ENCODE measurements at regions not wholly inside any gene's neighbourhood (a gene's known extent, or its start where the extent isn't known, plus 50 kb on each side); places are given as distances from the start of the nearest gene placed in this dataset.

DNA sequence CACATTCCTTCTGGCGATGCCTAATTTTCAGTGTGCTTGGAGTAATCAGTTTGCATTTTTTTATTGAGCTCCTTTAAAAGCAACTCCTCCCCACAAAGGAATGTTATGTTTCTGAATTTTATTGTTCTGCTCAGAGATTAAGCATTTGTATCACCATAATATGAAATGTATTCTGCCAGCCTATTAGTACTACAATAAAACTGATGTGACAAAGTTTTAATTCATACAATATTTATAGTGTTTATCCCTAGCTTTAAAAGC, 236.9 kb upstream of the ASCC3 start:
- Histone ChIP-seq H3K4me2 (ENCODE audit: low read depth, low read length) (no peak overlapping the region), H4K20me1 (ENCODE audit: insufficient read depth, low read length) (no peaks in the 10 kb centered on the region), H3K27ac (ENCODE audit: extremely low read length, insufficient read depth, low read length) (no peak overlapping the region), H3K4me1 (ENCODE audit: insufficient read depth, low read length) (no peaks in the 10 kb centered on the region), H3K79me2 (ENCODE audit: insufficient read depth, low read length) (no peaks in the 10 kb centered on the region), H3K9me3 (ENCODE audit: low read length) (no peaks in the 10 kb centered on the region), H3K4me3 (replicated peaks in 1 of 3; ENCODE audit: insufficient read depth in 1 of 3, low read depth in 2 of 3, low read length in 3 of 3) (no peak overlapping the region), H3K27me3 (ENCODE audit: control insufficient read depth in 1 of 2, insufficient read depth in 2 of 2, low read length in 2 of 2) (no peaks in the 10 kb centered on the region; a peak in 1 of 5 replicates), H3K9ac (ENCODE audit: insufficient read depth, low read depth, low read length) (no peak overlapping the region), H3K36me3 (replicated peaks in 1 of 2; ENCODE audit: control insufficient read depth in 1 of 2, insufficient read depth in 2 of 2, low read length in 2 of 2) (no peaks in the 10 kb centered on the region), H2AFZ (ENCODE audit: low read length) (no peak overlapping the region)
- DNase-seq (ENCODE audit: low spot score) (no peak), FAIRE-seq (no peak), ATAC-seq (no peak)
- intact Hi-C loops (cut with micrococcal nuclease; ENCODE audit: unreplicated experiment) = no loop called here
- in situ Hi-C loops (cut with HindIII; ENCODE audit: extremely low pct_ligation_motif_present, low pct_unique_long_range_greater_than_20kb) = no loop called here
- WGBS (ENCODE audit: low lambda C conversion rate) = 0% methylated on average over 1 of the region's 1 CpG
- ChIA-PET POLR2A (no interaction called here), CTCF (ENCODE audit: low intra/inter-chr PET ratio, low total read pairs) (no interaction called here)
- TF ChIP-seq ZNF274 (CRISPR knock-in tag; IDR thresholded peaks at IDR 0.05) (no peak), ARNT (IDR thresholded peaks at IDR 0.05) (no peak), YEATS2 (CRISPR knock-in tag; IDR thresholded peaks at IDR 0.05; ENCODE audit: borderline replicate concordance) (no peak), ZNF556 (CRISPR knock-in tag; IDR thresholded peaks at IDR 0.05; ENCODE audit: borderline replicate concordance) (no peak), SPEN (CRISPR knock-in tag; IDR thresholded peaks at IDR 0.05; ENCODE audit: low read depth) (no peak), MATR3 (CRISPR knock-in tag; IDR thresholded peaks at IDR 0.05) (no peak)
- TF ChIP-seq, protein P1, sequence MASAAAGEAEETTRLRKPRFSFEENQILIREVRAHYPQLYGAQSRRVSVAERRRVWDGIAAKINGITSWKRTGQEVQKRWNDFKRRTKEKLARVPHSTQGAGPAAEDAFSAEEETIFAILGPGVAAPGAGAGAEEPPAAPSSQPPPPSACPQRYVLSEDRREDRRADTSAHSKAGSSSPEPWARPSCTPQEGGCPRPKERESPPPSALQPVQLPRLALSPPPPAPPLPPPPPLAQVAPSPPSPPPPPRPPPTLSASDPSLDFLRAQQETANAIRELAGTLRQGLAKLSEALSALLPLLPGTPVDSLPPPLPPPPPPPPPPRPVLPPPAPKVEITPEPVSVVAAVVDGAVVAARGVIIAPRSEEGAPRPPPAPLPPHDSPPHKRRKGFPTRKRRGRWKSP (CRISPR knock-in tag; IDR thresholded peaks at IDR 0.05) = no peak
- BruUV-seq (replicated peaks) = no TSS peak

DNA sequence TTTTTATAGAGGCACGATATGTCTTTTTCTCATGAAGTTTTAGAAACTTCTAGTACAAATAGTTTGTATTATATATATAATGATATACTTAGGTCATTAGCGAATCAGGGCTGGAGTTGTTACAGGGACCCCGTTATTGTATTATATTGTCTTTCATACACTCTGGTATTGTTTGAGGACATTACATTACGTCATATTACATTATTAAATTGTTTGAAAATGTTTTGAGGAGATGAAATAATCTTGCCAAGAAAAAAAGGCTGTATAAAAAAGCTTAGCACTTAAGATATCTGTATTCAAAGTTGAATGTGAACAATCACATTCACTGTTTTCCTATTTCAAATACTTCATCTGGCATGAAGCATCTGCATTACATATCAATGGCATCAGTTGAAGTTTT, 239.6 kb upstream of the ASCC3 start:
- BruUV-seq (replicated peaks) = no TSS peak
- POLR2A ChIA-PET = no interaction called here
- TF ChIP-seq AGO1 (IDR thresholded peaks at IDR 0.05; ENCODE audit: low read depth, low read length, poor library complexity, severe bottlenecking) = no peak
- no peak for TF ChIP-seq ZBTB1 (CRISPR knock-in tag; IDR thresholded peaks at IDR 0.05; ENCODE audit: borderline replicate concordance)
- no peak for TF ChIP-seq ZNF343 (CRISPR knock-in tag; IDR thresholded peaks at IDR 0.05)
- no peak for TF ChIP-seq CEBPB (IDR thresholded peaks at IDR 0.05; ENCODE audit: borderline replicate concordance, low read depth, low read length)
- TF ChIP-seq ZFP36 (IDR thresholded peaks at IDR 0.05; ENCODE audit: borderline replicate concordance, low read depth, low read length, partially characterized antibody) = no peak
- TF ChIP-seq ZFY (CRISPR knock-in tag; IDR thresholded peaks at IDR 0.05) = no peak
- TF ChIP-seq CREB1 (IDR thresholded peaks at IDR 0.05) = 0 out of 2 replicates have a peak, but pooled peaks have one; percentile 4
- no peak for TF ChIP-seq CREB1 (CRISPR knock-in tag; IDR thresholded peaks at IDR 0.05)
- TF ChIP-seq, protein P2, sequence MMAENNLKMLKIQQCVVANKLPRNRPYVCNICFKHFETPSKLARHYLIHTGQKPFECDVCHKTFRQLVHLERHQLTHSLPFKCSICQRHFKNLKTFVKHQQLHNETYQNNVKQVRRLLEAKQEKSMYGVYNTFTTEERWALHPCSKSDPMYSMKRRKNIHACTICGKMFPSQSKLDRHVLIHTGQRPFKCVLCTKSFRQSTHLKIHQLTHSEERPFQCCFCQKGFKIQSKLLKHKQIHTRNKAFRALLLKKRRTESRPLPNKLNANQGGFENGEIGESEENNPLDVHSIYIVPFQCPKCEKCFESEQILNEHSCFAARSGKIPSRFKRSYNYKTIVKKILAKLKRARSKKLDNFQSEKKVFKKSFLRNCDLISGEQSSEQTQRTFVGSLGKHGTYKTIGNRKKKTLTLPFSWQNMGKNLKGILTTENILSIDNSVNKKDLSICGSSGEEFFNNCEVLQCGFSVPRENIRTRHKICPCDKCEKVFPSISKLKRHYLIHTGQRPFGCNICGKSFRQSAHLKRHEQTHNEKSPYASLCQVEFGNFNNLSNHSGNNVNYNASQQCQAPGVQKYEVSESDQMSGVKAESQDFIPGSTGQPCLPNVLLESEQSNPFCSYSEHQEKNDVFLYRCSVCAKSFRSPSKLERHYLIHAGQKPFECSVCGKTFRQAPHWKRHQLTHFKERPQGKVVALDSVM (CRISPR knock-in tag; IDR thresholded peaks at IDR 0.05) = no peak

More for the DNA sequence above, 239.6 kb upstream of the ASCC3 start:
- CTCF ChIA-PET (ENCODE audit: low intra/inter-chr PET ratio, low total read pairs) = no interaction called here
- intact Hi-C loops (cut with micrococcal nuclease; ENCODE audit: unreplicated experiment) (no loop called here), in situ Hi-C loops (cut with HindIII; ENCODE audit: extremely low pct_ligation_motif_present, low pct_unique_long_range_greater_than_20kb) (no loop called here)
- Histone ChIP-seq H3K9ac (ENCODE audit: insufficient read depth, low read depth, low read length) (no peak overlapping the region), H3K4me3 (replicated peaks in 1 of 3; ENCODE audit: insufficient read depth in 1 of 3, low read depth in 2 of 3, low read length in 3 of 3) (no peak overlapping the region), H3K79me2 (ENCODE audit: insufficient read depth, low read length) (no peaks in the 10 kb centered on the region), H3K27ac (ENCODE audit: extremely low read length, insufficient read depth, low read length) (no peak overlapping the region), H3K36me3 (replicated peaks in 1 of 2; ENCODE audit: control insufficient read depth in 1 of 2, insufficient read depth in 2 of 2, low read length in 2 of 2) (no peaks in the 10 kb centered on the region), H3K4me1 (ENCODE audit: insufficient read depth, low read length) (no peaks in the 10 kb centered on the region), H3K4me2 (ENCODE audit: low read depth, low read length) (no peak overlapping the region), H3K27me3 (ENCODE audit: control insufficient read depth in 1 of 2, insufficient read depth in 2 of 2, low read length in 2 of 2) (no peaks in the 10 kb centered on the region; a peak in 1 of 5 replicates), H3K9me3 (ENCODE audit: low read length) (no peaks in the 10 kb centered on the region), H2AFZ (ENCODE audit: low read length) (no peak overlapping the region), H4K20me1 (ENCODE audit: insufficient read depth, low read length) (no peaks in the 10 kb centered on the region)
- no peak for FAIRE-seq
- WGBS (ENCODE audit: low lambda C conversion rate) = 5% methylated on average over 4 of the region's 4 CpGs
- no peak for DNase-seq (ENCODE audit: low spot score)
- no peak for ATAC-seq
